IMR-90 (cell line): ENCODE measurements at regions not wholly inside any gene's neighbourhood (a gene's known extent, or its start where the extent isn't known, plus 50 kb on each side); places are given as distances from the start of the nearest gene placed in this dataset.

ENCODE experiments used
- ATAC-seq: fragments of 200-7000 bp; cut with Tn5 transposase; 2 replicates; pipeline ENCODE4 v1.9.1; 2020; ENCODE audit warnings: low read depth, mild to moderate bottlenecking, moderate library complexity
- BruUV-seq: library from RNA; stranded (reverse); fragments of 400-500 nt; replicated peaks from 2 replicates; lab custom pipeline; 2021; lab: Mats Ljungman, UMichigan
- CTCF ChIA-PET: fragments of 300-600 bp; formaldehyde crosslinking; extraction: SDS; loops from one replicate; lab custom pipeline; 2021; ENCODE audit warnings: antibody characterized with exemption; lab: Yijun Ruan, JAX
- POLR2A ChIA-PET: fragments of 300-600 bp; sonication (Branson Sonifier 250); formaldehyde crosslinking; loops from one replicate; lab custom pipeline; 2022; ENCODE audit warnings: antibody characterized with exemption; ENCODE audit not compliant: unreplicated experiment; lab: Charles Lee
- DNase-seq: peaks from one replicate; pipeline ENCODE4 v3.0.0; 2013
- H2AFZ ChIP-seq: replicated peaks from 2 replicates; pipeline ENCODE3; 2013; ENCODE audit warnings: low read length, mild to moderate bottlenecking; ENCODE audit not compliant: poor library complexity
- H2AK5ac ChIP-seq: 2 replicates; pipeline ENCODE4 v1.6.1; 2013; ENCODE audit warnings: low read depth, low read length, inconsistent platforms
- H2AK9ac ChIP-seq: replicated peaks from 2 replicates; pipeline ENCODE3; 2013; ENCODE audit warnings: mild to moderate bottlenecking, low read depth, low read length, moderate library complexity; ENCODE audit not compliant: poor library complexity
- H2BK120ac ChIP-seq: 2 replicates; pipeline ENCODE4 v1.6.1; 2013; ENCODE audit warnings: low read depth, low read length, inconsistent platforms
- H2BK15ac ChIP-seq: 3 replicates; pipeline ENCODE4 v1.6.1; 2013; ENCODE audit warnings: low read depth, low read length, inconsistent platforms
- H2BK20ac ChIP-seq: 2 replicates; pipeline ENCODE4 v1.6.1; 2013; ENCODE audit warnings: low read depth, mild to moderate bottlenecking, inconsistent platforms, low read length, moderate library complexity
- H2BK5ac ChIP-seq: 2 replicates; pipeline ENCODE4 v1.6.1; 2013; ENCODE audit warnings: mild to moderate bottlenecking, low read depth, low read length, inconsistent platforms; ENCODE audit not compliant: poor library complexity, severe bottlenecking
- H3K14ac ChIP-seq: replicated peaks from 2 replicates; pipeline ENCODE4 v1.6.1; 2013; ENCODE audit warnings: low read depth, low read length, inconsistent platforms
- H3K18ac ChIP-seq: 2 replicates; pipeline ENCODE4 v1.6.1; 2013; ENCODE audit warnings: low read depth, low read length, control low read depth
- H3K23ac ChIP-seq: 2 replicates; pipeline ENCODE4 v1.6.1; 2013; ENCODE audit warnings: low read depth, low read length, inconsistent platforms
- H3K27ac ChIP-seq: 2 replicates; pipeline ENCODE4 v1.5.1; 2013; ENCODE audit warnings: mild to moderate bottlenecking, control low read depth, low read length; ENCODE audit not compliant: insufficient read depth
- H3K27me3 ChIP-seq: 2 replicates; pipeline ENCODE4 v1.6.1; 2013; ENCODE audit warnings: low read length; ENCODE audit not compliant: control insufficient read depth, insufficient read depth
- H3K36me3 ChIP-seq: 2 replicates; pipeline ENCODE4 v1.6.1; 2013; ENCODE audit warnings: low read length, mixed read lengths; ENCODE audit not compliant: control insufficient read depth, insufficient read depth
- H3K4ac ChIP-seq: 2 replicates; pipeline ENCODE4 v1.6.1; 2013; ENCODE audit warnings: low read depth, low read length, inconsistent platforms
- H3K4me1 ChIP-seq: 2 replicates; pipeline ENCODE4 v1.6.1; 2013; ENCODE audit warnings: low read length, mixed read lengths; ENCODE audit not compliant: control insufficient read depth, insufficient read depth
- H3K4me2 ChIP-seq: 2 replicates; pipeline ENCODE4 v1.6.1; 2013; ENCODE audit warnings: low read depth, mild to moderate bottlenecking, control low read depth, low read length, moderate library complexity
- H3K4me3 ChIP-seq: 2 replicates; pipeline ENCODE4 v1.5.1; 2013; ENCODE audit warnings: low read depth, mild to moderate bottlenecking, control low read depth, low read length, moderate library complexity; ENCODE audit not compliant: insufficient read depth
- H3K56ac ChIP-seq: 2 replicates; pipeline ENCODE4 v1.6.1; 2013; ENCODE audit warnings: low read length, inconsistent platforms; ENCODE audit not compliant: insufficient read depth; ENCODE audit errors: extremely low read depth
- H3K79me1 ChIP-seq, 2 experiments: 2 replicates each; pipeline ENCODE4 v1.6.1; 2013; ENCODE audit warnings: low read length in 2 of 2, inconsistent platforms in 1 of 2, low read depth in 1 of 2
- H3K9ac ChIP-seq: 2 replicates; pipeline ENCODE4 v1.6.1; 2013; ENCODE audit warnings: low read depth, low read length, control low read depth
- H3K9me1 ChIP-seq: 2 replicates; pipeline ENCODE4 v1.6.1; 2013; ENCODE audit warnings: low read length, inconsistent platforms; ENCODE audit not compliant: insufficient read depth
- H3K9me3 ChIP-seq: 2 replicates; pipeline ENCODE4 v1.6.1; 2013; ENCODE audit warnings: low read length; ENCODE audit not compliant: control insufficient read depth, insufficient read depth
- H4K20me1 ChIP-seq: 2 replicates; pipeline ENCODE4 v1.6.1; 2013; ENCODE audit warnings: low read length, inconsistent platforms; ENCODE audit not compliant: insufficient read depth
- H4K5ac ChIP-seq: 2 replicates; pipeline ENCODE4 v1.6.1; 2013; ENCODE audit warnings: mild to moderate bottlenecking, low read depth, low read length, control low read depth
- H4K8ac ChIP-seq, 2 experiments: 2 replicates each; pipeline ENCODE4 v1.6.1; 2013; ENCODE audit warnings: low read depth in 2 of 2, low read length in 2 of 2, control low read depth in 1 of 2, inconsistent platforms in 1 of 2
- H4K91ac ChIP-seq: 2 replicates; pipeline ENCODE4 v1.6.1; 2013; ENCODE audit warnings: low read depth, low read length, inconsistent platforms; ENCODE audit not compliant: insufficient read depth
- CHD1 ChIP-seq: IDR thresholded peaks from 2 replicates; pipeline ENCODE4 v1.6.1; 2012; ENCODE audit warnings: low read depth, low read length, improper control_type of control experiment
- FOS ChIP-seq: fragments of 150-350 bp; IDR thresholded peaks from 2 replicates; pipeline ENCODE4 v1.6.1; 2016; ENCODE audit warnings: low read depth, low read length
- RAD21 ChIP-seq: IDR thresholded peaks from 2 replicates; pipeline ENCODE4 v1.6.1; 2012; ENCODE audit warnings: low read length, improper control_type of control experiment
- RFX5 ChIP-seq: IDR thresholded peaks from 2 replicates; pipeline ENCODE4 v1.8.0; 2012; ENCODE audit warnings: low read depth, mild to moderate bottlenecking, low read length, moderate library complexity
- SMC3 ChIP-seq: fragments of 150-350 bp; IDR thresholded peaks from 2 replicates; pipeline ENCODE4 v1.6.1; 2016; ENCODE audit warnings: low read depth, mild to moderate bottlenecking, antibody characterized with exemption, low read length, moderate library complexity
- WGBS, 2 experiments: methylation state at CpG; one replicate each; pipeline versions ENCODE4 v1.1.5 to v1.1.7; 2013; ENCODE audit warnings: missing lambda C conversion rate in 2 of 2; ENCODE audit not compliant: insufficient read length in 1 of 2; ENCODE audit errors: extremely low coverage in 2 of 2; 5-methylcytosine and 5-hydroxymethylcytosine counted together
- dilution Hi-C: fragments of 300-500 bp; cut with HindIII; formaldehyde crosslinking; loops from one replicate; pipeline ENCODE4 v1.14.3; 2018; ENCODE audit warnings: low sequenced_read_pairs; ENCODE audit not compliant: unreplicated experiment
- in situ Hi-C: fragments of 300-500 bp; cut with MboI; formaldehyde crosslinking; loops from 3 replicates; pipeline ENCODE4 v1.14.3; 2019; ENCODE audit warnings: low sequenced_read_pairs, inconsistent platforms, mixed read lengths
- intact Hi-C: fragments of 100-400 bp; cut with micrococcal nuclease; formaldehyde crosslinking; loops from 2 replicates; pipeline ENCODE4 v1.10.0; 2022
- TF ChIP-seq, protein P1 (sequence below): conservative IDR thresholded peaks from 2 replicates; pipeline ENCODE4 v1.5.1; 2012; ENCODE audit warnings: mild to moderate bottlenecking, low read depth, low read length, improper control_type of control experiment

DNA sequence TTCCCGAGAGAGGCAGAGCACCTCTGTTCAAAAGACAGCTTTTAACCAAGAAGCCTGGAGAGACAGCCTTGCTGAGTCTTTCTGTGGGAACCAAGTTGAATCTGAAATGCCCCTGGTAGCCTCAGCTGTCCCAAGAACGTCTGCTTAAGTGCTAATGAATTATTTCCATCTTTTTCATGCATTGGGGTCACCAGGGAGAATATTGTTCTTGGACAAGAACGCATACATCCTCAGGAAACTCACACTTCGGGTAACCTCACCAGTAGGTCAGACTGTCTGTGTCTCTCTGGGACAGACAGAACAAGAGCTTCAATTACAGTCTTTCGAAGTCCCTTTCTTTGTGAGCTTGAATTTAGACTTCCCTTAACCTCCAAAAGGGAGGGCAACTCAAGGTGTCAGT lies 134.6 kb upstream of the ADAMTS18 start:
- Histone ChIP-seq H3K4me3 (no peak overlapping the region), H2BK120ac (no peak overlapping the region), H3K79me1 (no peaks in the 10 kb centered on the region), H3K4ac (no peak overlapping the region), H2BK5ac (no peak overlapping the region), H3K14ac (no peak overlapping the region), H3K27ac (no peak overlapping the region), H3K4me1 (no peaks in the 10 kb centered on the region), H3K36me3 (no peaks in the 10 kb centered on the region), H3K27me3 (no peaks in the 10 kb centered on the region; the same call in 1 of the 2 replicates), H4K8ac (no peak overlapping the region), H2AFZ (no peak overlapping the region), H2BK15ac (no peak overlapping the region), H2AK9ac (no peak overlapping the region), H4K5ac (no peak overlapping the region), H3K56ac (no peak overlapping the region), H3K18ac (no peak overlapping the region), H4K91ac (no peak overlapping the region), H2AK5ac (no peak overlapping the region), H2BK20ac (no peak overlapping the region), H3K9ac (no peak overlapping the region), H3K9me3 (no peaks in the 10 kb centered on the region), H4K20me1 (no peaks in the 10 kb centered on the region), H3K9me1 (no peaks in the 10 kb centered on the region), H3K23ac (no peak overlapping the region), H3K4me2 (no peak overlapping the region)
- intact Hi-C loops (no loop called here), in situ Hi-C loops (no loop called here), dilution Hi-C loops (no loop called here)
- no peak for ATAC-seq
- no TSS peak for BruUV-seq
- ChIA-PET POLR2A (no interaction called here), CTCF (interaction anchor here (1.6 kb wide), 1 partner anchor 333 kb away, joined by 5 read pairs; no protein-coding TSS in a partner anchor)
- TF ChIP-seq, protein P1, sequence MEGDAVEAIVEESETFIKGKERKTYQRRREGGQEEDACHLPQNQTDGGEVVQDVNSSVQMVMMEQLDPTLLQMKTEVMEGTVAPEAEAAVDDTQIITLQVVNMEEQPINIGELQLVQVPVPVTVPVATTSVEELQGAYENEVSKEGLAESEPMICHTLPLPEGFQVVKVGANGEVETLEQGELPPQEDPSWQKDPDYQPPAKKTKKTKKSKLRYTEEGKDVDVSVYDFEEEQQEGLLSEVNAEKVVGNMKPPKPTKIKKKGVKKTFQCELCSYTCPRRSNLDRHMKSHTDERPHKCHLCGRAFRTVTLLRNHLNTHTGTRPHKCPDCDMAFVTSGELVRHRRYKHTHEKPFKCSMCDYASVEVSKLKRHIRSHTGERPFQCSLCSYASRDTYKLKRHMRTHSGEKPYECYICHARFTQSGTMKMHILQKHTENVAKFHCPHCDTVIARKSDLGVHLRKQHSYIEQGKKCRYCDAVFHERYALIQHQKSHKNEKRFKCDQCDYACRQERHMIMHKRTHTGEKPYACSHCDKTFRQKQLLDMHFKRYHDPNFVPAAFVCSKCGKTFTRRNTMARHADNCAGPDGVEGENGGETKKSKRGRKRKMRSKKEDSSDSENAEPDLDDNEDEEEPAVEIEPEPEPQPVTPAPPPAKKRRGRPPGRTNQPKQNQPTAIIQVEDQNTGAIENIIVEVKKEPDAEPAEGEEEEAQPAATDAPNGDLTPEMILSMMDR: no peak
- TF ChIP-seq RAD21 (no peak), RFX5 (no peak), CHD1 (no peak), SMC3 (no peak), FOS (no peak)
- WGBS, 2 experiments: no CpG with 5 or more reads among the region's 5 CpGs
- no peak for DNase-seq
